K562 (cell line): ENCODE measurements at regions not wholly inside any gene's neighbourhood (a gene's known extent, or its start where the extent isn't known, plus 50 kb on each side); places are given as distances from the start of the nearest gene placed in this dataset.

Experiments
- ATAC-seq: fragments of 200-7000 bp; cut with Tn5 transposase; 3 replicates; pipeline ENCODE4 v1.9.1; 2020; ENCODE audit warnings: moderate library complexity
- BruUV-seq: library from RNA; stranded (reverse); fragments of 400-500 nt; replicated peaks from 2 replicates; lab custom pipeline; 2021; lab: Mats Ljungman, UMichigan
- CTCF ChIA-PET: fragments of 300-600 bp; formaldehyde crosslinking; extraction: SDS; loops from one replicate; lab custom pipeline; 2021; ENCODE audit warnings: low intra/inter-chr PET ratio; lab: Yijun Ruan, JAX
- POLR2A ChIA-PET: fragments of 300-600, 350-650 bp; sonication (Branson Sonifier 250); formaldehyde crosslinking; extraction: SDS; loops from one replicate; lab custom pipeline; 2021; ENCODE audit warnings: antibody characterized with exemption, inconsistent platforms; lab: Yijun Ruan, JAX
- DNase-seq, 4 experiments: peaks; one replicate each; pipeline versions ENCODE4 v3.0.0 to v3.0.0-alpha.2; 2011 to 2018; ENCODE audit warnings: low spot score in 3 of 4, mixed read lengths in 3 of 4; ENCODE audit errors: extremely low read depth in 1 of 4
- FAIRE-seq: peaks from 2 replicates; lab custom pipeline; 2011; peaks lifted over from hg19 to GRCh38; lab: Jason Lieb, UNC
- H2AFZ ChIP-seq: 2 replicates; pipeline ENCODE4 v1.6.0; 2011; ENCODE audit warnings: low read depth, low read length, control low read depth, inconsistent platforms
- H3K27ac ChIP-seq: fragments of 200-600 bp; 3 replicates; pipeline ENCODE4 v1.8.0; 2011; ENCODE audit warnings: low read depth, mild to moderate bottlenecking, control low read depth, inconsistent platforms, low read length, moderate library complexity, mixed read lengths; ENCODE audit errors: extremely low read depth
- H3K27me3 ChIP-seq, 2 experiments: fragments of 300-600 bp in 1 of 2; 2 replicates in 1 of 2; 3 replicates in 1 of 2; pipeline versions ENCODE4 v1.6.0 to v1.8.0; 2011; ENCODE audit warnings: inconsistent platforms in 2 of 2, low read length in 2 of 2, mild to moderate bottlenecking in 1 of 2, mixed read lengths in 1 of 2, moderate library complexity in 1 of 2; ENCODE audit not compliant: control insufficient read depth in 2 of 2, insufficient read depth in 2 of 2
- H3K36me3 ChIP-seq: fragments of 300-600 bp; 3 replicates; pipeline ENCODE4 v1.8.0; 2011; ENCODE audit warnings: mild to moderate bottlenecking, low read length, inconsistent platforms; ENCODE audit not compliant: control insufficient read depth, insufficient read depth
- H3K4me1 ChIP-seq, 2 experiments: fragments of 200-600 bp in 1 of 2; replicated peaks in 1 of 2; 2 replicates in 1 of 2; 3 replicates in 1 of 2; pipeline versions ENCODE4 v1.5.1 to v1.8.0; 2011; ENCODE audit warnings: inconsistent platforms in 2 of 2, low read length in 2 of 2, mild to moderate bottlenecking in 1 of 2, mixed read lengths in 1 of 2, moderate library complexity in 1 of 2; ENCODE audit not compliant: control insufficient read depth in 2 of 2, insufficient read depth in 2 of 2
- H3K4me2 ChIP-seq: 2 replicates; pipeline ENCODE4 v1.6.1; 2011; ENCODE audit warnings: low read length, control low read depth, inconsistent platforms, mixed read lengths; ENCODE audit not compliant: insufficient read depth
- H3K4me3 ChIP-seq: fragments of 200-600 bp; sonication (generic), shearing (Covaris generic); 2 replicates; pipeline ENCODE4 v1.5.1; 2016; ENCODE audit warnings: control low read depth, inconsistent platforms
- H3K79me2 ChIP-seq: fragments of 200-600 bp; 3 replicates; pipeline ENCODE4 v1.8.0; 2011; ENCODE audit warnings: low read length, inconsistent platforms; ENCODE audit not compliant: control insufficient read depth, insufficient read depth
- H3K9ac ChIP-seq, 2 experiments: 2 replicates each; pipeline versions ENCODE4 v1.6.0 to v1.6.1; 2011; ENCODE audit warnings: low read depth in 2 of 2, low read length in 2 of 2, control low read depth in 1 of 2, inconsistent platforms in 1 of 2, mild to moderate bottlenecking in 1 of 2, mixed read lengths in 1 of 2; ENCODE audit not compliant: insufficient read depth in 1 of 2
- H3K9me1 ChIP-seq: one replicate; pipeline ENCODE4 v1.6.0; 2011; ENCODE audit warnings: inconsistent platforms, mild to moderate bottlenecking, low read length, moderate library complexity; ENCODE audit not compliant: control insufficient read depth, insufficient read depth
- H3K9me3 ChIP-seq: replicated peaks from 2 replicates; pipeline ENCODE4 v1.5.1; 2011; ENCODE audit warnings: low read depth, low read length, inconsistent platforms; ENCODE audit not compliant: control insufficient read depth, insufficient read depth
- H4K20me1 ChIP-seq: replicated peaks from 2 replicates; pipeline ENCODE4 v1.6.1; 2011; ENCODE audit warnings: low read length, inconsistent platforms, mixed read lengths; ENCODE audit not compliant: control insufficient read depth, insufficient read depth
- MLX ChIP-seq, 2 experiments: fragments of 450-650 bp in 1 of 2; sonication (generic) in 1 of 2; formaldehyde crosslinking; conservative IDR thresholded peaks; 2 replicates each; pipeline versions ENCODE4 v1.4.0 to v1.8.1; 2020 to 2022; ENCODE audit warnings: mild to moderate bottlenecking in 1 of 2, missing genetic modification reagents in 1 of 2
- NKRF ChIP-seq: fragments of 450-650 bp; IDR thresholded peaks from 2 replicates; pipeline ENCODE4 v1.6.1; 2016; ENCODE audit warnings: borderline replicate concordance
- TCFL5 ChIP-seq: fragments of 250-450 bp; sonication (Bioruptor Pico); conservative IDR thresholded peaks from 2 replicates; pipeline ENCODE4 v1.6.1; 2021; ENCODE audit warnings: mild to moderate bottlenecking, moderate library complexity, matching md5 sums
- ZKSCAN3 ChIP-seq: fragments of 250-450 bp; sonication (Bioruptor Pico); IDR thresholded peaks from 2 replicates; pipeline ENCODE4 v1.4.0; 2020
- ZNF436 ChIP-seq: fragments of 250-450, 450-650 bp; sonication (Bioruptor Pico); formaldehyde crosslinking; IDR thresholded peaks from 2 replicates; pipeline ENCODE4 v1.7.0; 2020; ENCODE audit warnings: mild to moderate bottlenecking
- WGBS: fragments of 100-300 bp; shearing (Covaris generic); methylation state at CpG from one replicate; pipeline ENCODE4 v1.1.6; 2016; ENCODE audit warnings: low coverage, mixed read lengths; ENCODE audit not compliant: insufficient coverage; ENCODE audit errors: missing lambda C conversion rate; 5-methylcytosine and 5-hydroxymethylcytosine counted together
- in situ Hi-C: fragments of 300-500 bp; cut with MboI; formaldehyde crosslinking; loops from 4 replicates; pipeline ENCODE4 v1.15.0; 2018; ENCODE audit warnings: inconsistent platforms, mixed read lengths
- intact Hi-C: fragments of 100-400 bp; cut with micrococcal nuclease; formaldehyde crosslinking; loops from 2 replicates; pipeline ENCODE4 v1.14.2; 2022

GRCh38 chr1:30068787-30069472 lies 654.5 kb downstream of the MATN1 start:
- WGBS, result 1% methylated on average over 9 of the region's 9 CpGs
- intact Hi-C loops, result no loop called here
- Histone ChIP-seq H3K9me1 (peaks cover 2% of the 10 kb centered on the region), H3K4me1 (no peaks in the 10 kb centered on the region), H2AFZ (no peak overlapping the region), H3K4me2 (no peak overlapping the region), H3K79me2 (no peaks in the 10 kb centered on the region), H3K9ac (no peak overlapping the region), H3K9me3 (no peaks in the 10 kb centered on the region), H3K4me3 (no peak overlapping the region), H4K20me1 (peaks cover 11% of the 10 kb centered on the region; the same call in 1 of the 2 replicates), H3K36me3 (no peaks in the 10 kb centered on the region), H3K27me3 (no peaks in the 10 kb centered on the region; a peak in 1 of 5 replicates), H3K27ac (no peak overlapping the region)
- BruUV-seq, result no TSS peak
- ChIA-PET CTCF (no interaction called here), POLR2A (interaction anchor here (0.6 to 1.0 kb wide), 2 partner anchors 16 to 512 kb away, joined by 3 to 5 read pairs; no protein-coding TSS in a partner anchor)
- DNase-seq (no peak), ATAC-seq (no peak), FAIRE-seq (no peak)
- in situ Hi-C loops, result no loop called here
- TF ChIP-seq ZKSCAN3, result no peak
- TF ChIP-seq MLX (CRISPR knock-in tag; conservative IDR thresholded peaks at IDR 0.05), result no peak
- TF ChIP-seq TCFL5 (CRISPR knock-in tag), result no peak
- TF ChIP-seq NKRF, result no peak
- TF ChIP-seq ZNF436 (CRISPR knock-in tag), result no peak
